ENCODE measurements at regions not wholly inside any gene's neighbourhood (a gene's known extent, or its start where the extent isn't known, plus 50 kb on each side); places are given as distances from the start of the nearest gene placed in this dataset.
A peak's percentile ranks its signal among the peaks of the same experiment; 100 is the strongest.
"Not testable (repeated sequence)": the region's sequence is repeated elsewhere in the genome, so short reads cannot be mapped to it uniquely, and the experiment has no call there.

GRCh38 chr3:192968901-192969300 is 51.2 kb upstream of the MB21D2 start:
- DNase-seq (ENCODE audit: low read depth in 2 of 2) = not testable (repeated sequence)

- DNase-seq (ENCODE audit: low read depth in 2 of 2) = no peak
These were observed 63.0 kb upstream of the MB21D2 start for GRCh38 chr3:192980632-192981031.

- DNase-seq (ENCODE audit: low read depth in 2 of 2) = no peak
These were observed 68.7 kb upstream of the MB21D2 start for GRCh38 chr3:192986379-192986778.

GRCh38 chr3:192991356-192991755 is 73.7 kb upstream of the MB21D2 start:
- DNase-seq (ENCODE audit: low read depth in 2 of 2) = no peak

- no peak for DNase-seq (ENCODE audit: low read depth in 2 of 2)
These were observed 74.7 kb upstream of the MB21D2 start for GRCh38 chr3:192992361-192992760.

- DNase-seq (ENCODE audit: low read depth in 2 of 2) = no peak
These were observed 75.8 kb upstream of the MB21D2 start for GRCh38 chr3:192993411-192993810.

- not testable (repeated sequence) for DNase-seq (ENCODE audit: low read depth in 2 of 2)
These were observed 83.5 kb upstream of the MB21D2 start for GRCh38 chr3:193001113-193001512.

GRCh38 chr3:193003624-193004023 is 86.0 kb upstream of the MB21D2 start:
- not testable (repeated sequence) for DNase-seq (ENCODE audit: low read depth in 2 of 2)

- no peak for DNase-seq (ENCODE audit: low read depth in 2 of 2)
These were observed 91.0 kb upstream of the MB21D2 start for GRCh38 chr3:193008654-193009053.

GRCh38 chr3:193010191-193010590 is 92.5 kb upstream of the MB21D2 start:
- no peak for DNase-seq (ENCODE audit: low read depth in 2 of 2)

- DNase-seq (ENCODE audit: low read depth in 2 of 2) = no peak
These were observed 94.3 kb upstream of the MB21D2 start for GRCh38 chr3:193011958-193012357.

- DNase-seq (ENCODE audit: low read depth in 2 of 2) = no peak
These were observed 97.2 kb upstream of the MB21D2 start for GRCh38 chr3:193014902-193015301.

GRCh38 chr3:193016437-193016901 is 98.8 kb upstream of the MB21D2 start:
- no peak for DNase-seq (ENCODE audit: low read depth in 2 of 2)

- no peak for DNase-seq (ENCODE audit: low read depth in 2 of 2)
These were observed 103.9 kb upstream of the MB21D2 start for GRCh38 chr3:193021506-193022010.

GRCh38 chr3:193023218-193023617 is 105.6 kb upstream of the MB21D2 start:
- DNase-seq (ENCODE audit: low read depth in 2 of 2) = no peak

- no peak for DNase-seq (ENCODE audit: low read depth in 2 of 2)
These were observed 110.6 kb upstream of the MB21D2 start for GRCh38 chr3:193028258-193028657.

GRCh38 chr3:193029800-193030199 is 112.1 kb upstream of the MB21D2 start:
- no peak for DNase-seq (ENCODE audit: low read depth in 2 of 2)

- DNase-seq (ENCODE audit: low read depth in 2 of 2) = peak; percentile 36 to 53
These were observed 112.6 kb upstream of the MB21D2 start for GRCh38 chr3:193030276-193030675.

GRCh38 chr3:193031911-193032310 is 114.3 kb upstream of the MB21D2 start:
- no peak for DNase-seq (ENCODE audit: low read depth in 2 of 2)

GRCh38 chr3:193033226-193033780 is 115.6 kb upstream of the MB21D2 start:
- DNase-seq (ENCODE audit: low read depth in 2 of 2) = no peak

- not testable (repeated sequence) for DNase-seq (ENCODE audit: low read depth in 2 of 2)
These were observed 120.2 kb upstream of the MB21D2 start for GRCh38 chr3:193037828-193038227.

- DNase-seq (ENCODE audit: low read depth in 2 of 2) = no peak
These were observed 121.4 kb upstream of the MB21D2 start for GRCh38 chr3:193039058-193039457.

- peak; percentile 45 to 47 for DNase-seq (ENCODE audit: low read depth in 2 of 2)
These were observed 123.4 kb upstream of the MB21D2 start for GRCh38 chr3:193040836-193041672.
